IMR-90 (cell line): ENCODE measurements at regions not wholly inside any gene's neighbourhood (a gene's known extent, or its start where the extent isn't known, plus 50 kb on each side); places are given as distances from the start of the nearest gene placed in this dataset.

Source experiments
- ATAC-seq: fragments of 200-7000 bp; cut with Tn5 transposase; 2 replicates; pipeline ENCODE4 v1.9.1; 2020; ENCODE audit warnings: low read depth, mild to moderate bottlenecking, moderate library complexity
- BruUV-seq: library from RNA; stranded (reverse); fragments of 400-500 nt; replicated peaks from 2 replicates; lab custom pipeline; 2021; lab: Mats Ljungman, UMichigan
- CTCF ChIA-PET: fragments of 300-600 bp; formaldehyde crosslinking; extraction: SDS; loops from one replicate; lab custom pipeline; 2021; ENCODE audit warnings: antibody characterized with exemption; lab: Yijun Ruan, JAX
- POLR2A ChIA-PET: fragments of 300-600 bp; sonication (Branson Sonifier 250); formaldehyde crosslinking; loops from one replicate; lab custom pipeline; 2022; ENCODE audit warnings: antibody characterized with exemption; ENCODE audit not compliant: unreplicated experiment; lab: Charles Lee
- DNase-seq: peaks from one replicate; pipeline ENCODE4 v3.0.0; 2013
- H2AFZ ChIP-seq: replicated peaks from 2 replicates; pipeline ENCODE3; 2013; ENCODE audit warnings: low read length, mild to moderate bottlenecking; ENCODE audit not compliant: poor library complexity
- H2AK5ac ChIP-seq: 2 replicates; pipeline ENCODE4 v1.6.1; 2013; ENCODE audit warnings: low read depth, low read length, inconsistent platforms
- H2AK9ac ChIP-seq: replicated peaks from 2 replicates; pipeline ENCODE3; 2013; ENCODE audit warnings: mild to moderate bottlenecking, low read depth, low read length, moderate library complexity; ENCODE audit not compliant: poor library complexity
- H2BK120ac ChIP-seq: 2 replicates; pipeline ENCODE4 v1.6.1; 2013; ENCODE audit warnings: low read depth, low read length, inconsistent platforms
- H2BK15ac ChIP-seq: 3 replicates; pipeline ENCODE4 v1.6.1; 2013; ENCODE audit warnings: low read depth, low read length, inconsistent platforms
- H2BK20ac ChIP-seq: 2 replicates; pipeline ENCODE4 v1.6.1; 2013; ENCODE audit warnings: low read depth, mild to moderate bottlenecking, inconsistent platforms, low read length, moderate library complexity
- H2BK5ac ChIP-seq: 2 replicates; pipeline ENCODE4 v1.6.1; 2013; ENCODE audit warnings: mild to moderate bottlenecking, low read depth, low read length, inconsistent platforms; ENCODE audit not compliant: poor library complexity, severe bottlenecking
- H3K14ac ChIP-seq: replicated peaks from 2 replicates; pipeline ENCODE4 v1.6.1; 2013; ENCODE audit warnings: low read depth, low read length, inconsistent platforms
- H3K18ac ChIP-seq: 2 replicates; pipeline ENCODE4 v1.6.1; 2013; ENCODE audit warnings: low read depth, low read length, control low read depth
- H3K23ac ChIP-seq: 2 replicates; pipeline ENCODE4 v1.6.1; 2013; ENCODE audit warnings: low read depth, low read length, inconsistent platforms
- H3K27ac ChIP-seq: 2 replicates; pipeline ENCODE4 v1.5.1; 2013; ENCODE audit warnings: mild to moderate bottlenecking, control low read depth, low read length; ENCODE audit not compliant: insufficient read depth
- H3K27me3 ChIP-seq: 2 replicates; pipeline ENCODE4 v1.6.1; 2013; ENCODE audit warnings: low read length; ENCODE audit not compliant: control insufficient read depth, insufficient read depth
- H3K36me3 ChIP-seq: 2 replicates; pipeline ENCODE4 v1.6.1; 2013; ENCODE audit warnings: low read length, mixed read lengths; ENCODE audit not compliant: control insufficient read depth, insufficient read depth
- H3K4ac ChIP-seq: 2 replicates; pipeline ENCODE4 v1.6.1; 2013; ENCODE audit warnings: low read depth, low read length, inconsistent platforms
- H3K4me1 ChIP-seq: 2 replicates; pipeline ENCODE4 v1.6.1; 2013; ENCODE audit warnings: low read length, mixed read lengths; ENCODE audit not compliant: control insufficient read depth, insufficient read depth
- H3K4me2 ChIP-seq: 2 replicates; pipeline ENCODE4 v1.6.1; 2013; ENCODE audit warnings: low read depth, mild to moderate bottlenecking, control low read depth, low read length, moderate library complexity
- H3K4me3 ChIP-seq: 2 replicates; pipeline ENCODE4 v1.5.1; 2013; ENCODE audit warnings: low read depth, mild to moderate bottlenecking, control low read depth, low read length, moderate library complexity; ENCODE audit not compliant: insufficient read depth
- H3K56ac ChIP-seq: 2 replicates; pipeline ENCODE4 v1.6.1; 2013; ENCODE audit warnings: low read length, inconsistent platforms; ENCODE audit not compliant: insufficient read depth; ENCODE audit errors: extremely low read depth
- H3K79me1 ChIP-seq, 2 experiments: 2 replicates each; pipeline ENCODE4 v1.6.1; 2013; ENCODE audit warnings: low read length in 2 of 2, inconsistent platforms in 1 of 2, low read depth in 1 of 2
- H3K9ac ChIP-seq: 2 replicates; pipeline ENCODE4 v1.6.1; 2013; ENCODE audit warnings: low read depth, low read length, control low read depth
- H3K9me1 ChIP-seq: 2 replicates; pipeline ENCODE4 v1.6.1; 2013; ENCODE audit warnings: low read length, inconsistent platforms; ENCODE audit not compliant: insufficient read depth
- H3K9me3 ChIP-seq: 2 replicates; pipeline ENCODE4 v1.6.1; 2013; ENCODE audit warnings: low read length; ENCODE audit not compliant: control insufficient read depth, insufficient read depth
- H4K20me1 ChIP-seq: 2 replicates; pipeline ENCODE4 v1.6.1; 2013; ENCODE audit warnings: low read length, inconsistent platforms; ENCODE audit not compliant: insufficient read depth
- H4K5ac ChIP-seq: 2 replicates; pipeline ENCODE4 v1.6.1; 2013; ENCODE audit warnings: mild to moderate bottlenecking, low read depth, low read length, control low read depth
- H4K8ac ChIP-seq, 2 experiments: 2 replicates each; pipeline ENCODE4 v1.6.1; 2013; ENCODE audit warnings: low read depth in 2 of 2, low read length in 2 of 2, control low read depth in 1 of 2, inconsistent platforms in 1 of 2
- H4K91ac ChIP-seq: 2 replicates; pipeline ENCODE4 v1.6.1; 2013; ENCODE audit warnings: low read depth, low read length, inconsistent platforms; ENCODE audit not compliant: insufficient read depth
- BHLHE40 ChIP-seq: fragments of 150-350 bp; IDR thresholded peaks from 2 replicates; pipeline ENCODE4 v1.6.1; 2016; ENCODE audit warnings: mild to moderate bottlenecking, low read depth, low read length
- CEBPB ChIP-seq: IDR thresholded peaks from 2 replicates; pipeline ENCODE4 v1.6.1; 2012; ENCODE audit warnings: low read depth, low read length, improper control_type of control experiment
- CHD1 ChIP-seq: IDR thresholded peaks from 2 replicates; pipeline ENCODE4 v1.6.1; 2012; ENCODE audit warnings: low read depth, low read length, improper control_type of control experiment
- FOS ChIP-seq: fragments of 150-350 bp; IDR thresholded peaks from 2 replicates; pipeline ENCODE4 v1.6.1; 2016; ENCODE audit warnings: low read depth, low read length
- MAFK ChIP-seq: IDR thresholded peaks from 2 replicates; pipeline ENCODE4 v1.6.1; 2012; ENCODE audit warnings: low read depth, low read length, improper control_type of control experiment
- MAZ ChIP-seq: IDR thresholded peaks from 2 replicates; pipeline ENCODE4 v1.6.1; 2012; ENCODE audit warnings: low read depth, mild to moderate bottlenecking, low read length, improper control_type of control experiment, moderate library complexity, borderline replicate concordance
- MXI1 ChIP-seq: IDR thresholded peaks from 2 replicates; pipeline ENCODE4 v1.6.1; 2012; ENCODE audit warnings: low read depth, mild to moderate bottlenecking, low read length, moderate library complexity, borderline replicate concordance
- NFE2L2 ChIP-seq: fragments of 150-350 bp; IDR thresholded peaks from 2 replicates; pipeline ENCODE4 v1.6.1; 2016; ENCODE audit warnings: low read depth, mild to moderate bottlenecking, low read length
- POLR2A ChIP-seq: IDR thresholded peaks from 2 replicates; pipeline ENCODE4 v1.6.1; 2012; ENCODE audit warnings: mild to moderate bottlenecking, low read depth, low read length
- RAD21 ChIP-seq: IDR thresholded peaks from 2 replicates; pipeline ENCODE4 v1.6.1; 2012; ENCODE audit warnings: low read length, improper control_type of control experiment
- RCOR1 ChIP-seq: IDR thresholded peaks from 2 replicates; pipeline ENCODE4 v1.6.1; 2012; ENCODE audit warnings: mild to moderate bottlenecking, low read length, improper control_type of control experiment; ENCODE audit not compliant: insufficient replicate concordance
- RFX5 ChIP-seq: IDR thresholded peaks from 2 replicates; pipeline ENCODE4 v1.8.0; 2012; ENCODE audit warnings: low read depth, mild to moderate bottlenecking, low read length, moderate library complexity
- SMC3 ChIP-seq: fragments of 150-350 bp; IDR thresholded peaks from 2 replicates; pipeline ENCODE4 v1.6.1; 2016; ENCODE audit warnings: low read depth, mild to moderate bottlenecking, antibody characterized with exemption, low read length, moderate library complexity
- USF2 ChIP-seq: fragments of 150-350 bp; IDR thresholded peaks from 2 replicates; pipeline ENCODE4 v1.6.1; 2017; ENCODE audit warnings: mild to moderate bottlenecking, antibody characterized with exemption, low read length, low read depth
- WGBS, 2 experiments: methylation state at CpG; one replicate each; pipeline versions ENCODE4 v1.1.5 to v1.1.7; 2013; ENCODE audit warnings: missing lambda C conversion rate in 2 of 2; ENCODE audit not compliant: insufficient read length in 1 of 2; ENCODE audit errors: extremely low coverage in 2 of 2; 5-methylcytosine and 5-hydroxymethylcytosine counted together
- dilution Hi-C: fragments of 300-500 bp; cut with HindIII; formaldehyde crosslinking; loops from one replicate; pipeline ENCODE4 v1.14.3; 2018; ENCODE audit warnings: low sequenced_read_pairs; ENCODE audit not compliant: unreplicated experiment
- in situ Hi-C: fragments of 300-500 bp; cut with MboI; formaldehyde crosslinking; loops from 3 replicates; pipeline ENCODE4 v1.14.3; 2019; ENCODE audit warnings: low sequenced_read_pairs, inconsistent platforms, mixed read lengths
- intact Hi-C: fragments of 100-400 bp; cut with micrococcal nuclease; formaldehyde crosslinking; loops from 2 replicates; pipeline ENCODE4 v1.10.0; 2022
- TF ChIP-seq, protein P1 (sequence below): fragments of 150-350 bp; IDR thresholded peaks from 2 replicates; pipeline ENCODE4 v1.6.1; 2016; ENCODE audit warnings: low read depth, mild to moderate bottlenecking, low read length, moderate library complexity, borderline replicate concordance
- TF ChIP-seq, protein P2 (sequence below): conservative IDR thresholded peaks from 2 replicates; pipeline ENCODE4 v1.5.1; 2012; ENCODE audit warnings: mild to moderate bottlenecking, low read depth, low read length, improper control_type of control experiment

DNA sequence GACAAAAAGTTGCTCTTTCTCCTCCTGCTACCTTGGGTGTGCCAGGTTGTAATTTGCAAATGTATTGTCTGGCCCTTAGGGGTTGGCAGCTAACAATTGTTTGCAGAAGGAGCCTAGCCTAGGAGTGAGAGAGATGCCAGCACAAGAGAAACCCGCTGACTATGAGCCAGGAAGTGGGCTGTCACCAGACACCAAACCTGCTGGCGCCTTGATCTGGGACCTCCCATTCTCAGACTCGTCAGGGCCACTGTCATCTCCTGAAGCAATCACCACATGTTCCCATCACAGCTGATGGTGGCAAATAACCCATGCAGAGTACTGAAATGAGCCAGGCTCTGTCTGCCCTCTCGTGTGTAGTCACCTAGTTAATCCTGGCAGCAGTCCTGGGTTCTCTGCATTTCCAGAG, 406.4 kb upstream of the NPAP1 start:
- BruUV-seq, result no TSS peak
- no peaks in the 10 kb centered on the region for H3K27me3 ChIP-seq

More for the DNA sequence above, 406.4 kb upstream of the NPAP1 start:
- in situ Hi-C loops (no loop called here), intact Hi-C loops (no loop called here), dilution Hi-C loops (no loop called here)
- Histone ChIP-seq H3K9ac (no peak overlapping the region), H4K5ac (no peak overlapping the region), H2BK5ac (no peak overlapping the region), H3K79me1 (no peaks in the 10 kb centered on the region), H3K4me3 (no peak overlapping the region), H2AK5ac (no peak overlapping the region), H3K56ac (no peak overlapping the region), H3K18ac (no peak overlapping the region), H2AK9ac (no peak overlapping the region), H3K14ac (no peak overlapping the region), H4K20me1 (no peaks in the 10 kb centered on the region), H3K9me1 (no peaks in the 10 kb centered on the region), H3K4me1 (no peaks in the 10 kb centered on the region), H4K91ac (no peak overlapping the region), H3K36me3 (no peaks in the 10 kb centered on the region), H3K9me3 (peaks cover 2% of the 10 kb centered on the region; the same call in 1 of the 2 replicates), H2AFZ (no peak overlapping the region), H3K27ac (no peak overlapping the region), H2BK15ac (no peak overlapping the region), H3K23ac (no peak overlapping the region), H2BK120ac (no peak overlapping the region), H3K4me2 (no peak overlapping the region), H2BK20ac (no peak overlapping the region), H4K8ac (no peak overlapping the region), H3K4ac (no peak overlapping the region)
- DNase-seq, result no peak
- no peak for ATAC-seq
- POLR2A ChIA-PET, result no interaction called here
- WGBS, 2 experiments, result 15% methylated on average over 3 of the region's 4 CpGs; no CpG with 5 or more reads in 1 of the 2 experiments
- CTCF ChIA-PET, result no interaction called here
- TF ChIP-seq, protein P1, sequence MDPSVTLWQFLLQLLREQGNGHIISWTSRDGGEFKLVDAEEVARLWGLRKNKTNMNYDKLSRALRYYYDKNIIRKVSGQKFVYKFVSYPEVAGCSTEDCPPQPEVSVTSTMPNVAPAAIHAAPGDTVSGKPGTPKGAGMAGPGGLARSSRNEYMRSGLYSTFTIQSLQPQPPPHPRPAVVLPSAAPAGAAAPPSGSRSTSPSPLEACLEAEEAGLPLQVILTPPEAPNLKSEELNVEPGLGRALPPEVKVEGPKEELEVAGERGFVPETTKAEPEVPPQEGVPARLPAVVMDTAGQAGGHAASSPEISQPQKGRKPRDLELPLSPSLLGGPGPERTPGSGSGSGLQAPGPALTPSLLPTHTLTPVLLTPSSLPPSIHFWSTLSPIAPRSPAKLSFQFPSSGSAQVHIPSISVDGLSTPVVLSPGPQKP, result no peak
- TF ChIP-seq CEBPB (no peak), MAFK (no peak), RFX5 (no peak), CHD1 (no peak), RAD21 (no peak), FOS (no peak), MAZ (no peak), USF2 (no peak), RCOR1 (no peak), POLR2A (no peak), NFE2L2 (no peak), SMC3 (no peak), MXI1 (no peak), BHLHE40 (no peak)
- TF ChIP-seq, protein P2, sequence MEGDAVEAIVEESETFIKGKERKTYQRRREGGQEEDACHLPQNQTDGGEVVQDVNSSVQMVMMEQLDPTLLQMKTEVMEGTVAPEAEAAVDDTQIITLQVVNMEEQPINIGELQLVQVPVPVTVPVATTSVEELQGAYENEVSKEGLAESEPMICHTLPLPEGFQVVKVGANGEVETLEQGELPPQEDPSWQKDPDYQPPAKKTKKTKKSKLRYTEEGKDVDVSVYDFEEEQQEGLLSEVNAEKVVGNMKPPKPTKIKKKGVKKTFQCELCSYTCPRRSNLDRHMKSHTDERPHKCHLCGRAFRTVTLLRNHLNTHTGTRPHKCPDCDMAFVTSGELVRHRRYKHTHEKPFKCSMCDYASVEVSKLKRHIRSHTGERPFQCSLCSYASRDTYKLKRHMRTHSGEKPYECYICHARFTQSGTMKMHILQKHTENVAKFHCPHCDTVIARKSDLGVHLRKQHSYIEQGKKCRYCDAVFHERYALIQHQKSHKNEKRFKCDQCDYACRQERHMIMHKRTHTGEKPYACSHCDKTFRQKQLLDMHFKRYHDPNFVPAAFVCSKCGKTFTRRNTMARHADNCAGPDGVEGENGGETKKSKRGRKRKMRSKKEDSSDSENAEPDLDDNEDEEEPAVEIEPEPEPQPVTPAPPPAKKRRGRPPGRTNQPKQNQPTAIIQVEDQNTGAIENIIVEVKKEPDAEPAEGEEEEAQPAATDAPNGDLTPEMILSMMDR, result no peak
